IMR-90 (cell line): ENCODE measurements at regions not wholly inside any gene's neighbourhood (a gene's known extent, or its start where the extent isn't known, plus 50 kb on each side); places are given as distances from the start of the nearest gene placed in this dataset.

ENCODE experiments used
- BHLHE40 ChIP-seq: fragments of 150-350 bp; IDR thresholded peaks from 2 replicates; pipeline ENCODE4 v1.6.1; 2016; ENCODE audit warnings: mild to moderate bottlenecking, low read depth, low read length
- CEBPB ChIP-seq: IDR thresholded peaks from 2 replicates; pipeline ENCODE4 v1.6.1; 2012; ENCODE audit warnings: low read depth, low read length, improper control_type of control experiment
- CHD1 ChIP-seq: IDR thresholded peaks from 2 replicates; pipeline ENCODE4 v1.6.1; 2012; ENCODE audit warnings: low read depth, low read length, improper control_type of control experiment
- FOS ChIP-seq: fragments of 150-350 bp; IDR thresholded peaks from 2 replicates; pipeline ENCODE4 v1.6.1; 2016; ENCODE audit warnings: low read depth, low read length
- MAFK ChIP-seq: IDR thresholded peaks from 2 replicates; pipeline ENCODE4 v1.6.1; 2012; ENCODE audit warnings: low read depth, low read length, improper control_type of control experiment
- MAZ ChIP-seq: IDR thresholded peaks from 2 replicates; pipeline ENCODE4 v1.6.1; 2012; ENCODE audit warnings: low read depth, mild to moderate bottlenecking, low read length, improper control_type of control experiment, moderate library complexity, borderline replicate concordance
- MXI1 ChIP-seq: IDR thresholded peaks from 2 replicates; pipeline ENCODE4 v1.6.1; 2012; ENCODE audit warnings: low read depth, mild to moderate bottlenecking, low read length, moderate library complexity, borderline replicate concordance
- NFE2L2 ChIP-seq: fragments of 150-350 bp; IDR thresholded peaks from 2 replicates; pipeline ENCODE4 v1.6.1; 2016; ENCODE audit warnings: low read depth, mild to moderate bottlenecking, low read length
- POLR2A ChIP-seq: IDR thresholded peaks from 2 replicates; pipeline ENCODE4 v1.6.1; 2012; ENCODE audit warnings: mild to moderate bottlenecking, low read depth, low read length
- RAD21 ChIP-seq: IDR thresholded peaks from 2 replicates; pipeline ENCODE4 v1.6.1; 2012; ENCODE audit warnings: low read length, improper control_type of control experiment
- RCOR1 ChIP-seq: IDR thresholded peaks from 2 replicates; pipeline ENCODE4 v1.6.1; 2012; ENCODE audit warnings: mild to moderate bottlenecking, low read length, improper control_type of control experiment; ENCODE audit not compliant: insufficient replicate concordance
- SMC3 ChIP-seq: fragments of 150-350 bp; IDR thresholded peaks from 2 replicates; pipeline ENCODE4 v1.6.1; 2016; ENCODE audit warnings: low read depth, mild to moderate bottlenecking, antibody characterized with exemption, low read length, moderate library complexity
- USF2 ChIP-seq: fragments of 150-350 bp; IDR thresholded peaks from 2 replicates; pipeline ENCODE4 v1.6.1; 2017; ENCODE audit warnings: mild to moderate bottlenecking, antibody characterized with exemption, low read length, low read depth
- TF ChIP-seq, protein P1 (sequence below): conservative IDR thresholded peaks from 2 replicates; pipeline ENCODE4 v1.5.1; 2012; ENCODE audit warnings: mild to moderate bottlenecking, low read depth, low read length, improper control_type of control experiment

DNA sequence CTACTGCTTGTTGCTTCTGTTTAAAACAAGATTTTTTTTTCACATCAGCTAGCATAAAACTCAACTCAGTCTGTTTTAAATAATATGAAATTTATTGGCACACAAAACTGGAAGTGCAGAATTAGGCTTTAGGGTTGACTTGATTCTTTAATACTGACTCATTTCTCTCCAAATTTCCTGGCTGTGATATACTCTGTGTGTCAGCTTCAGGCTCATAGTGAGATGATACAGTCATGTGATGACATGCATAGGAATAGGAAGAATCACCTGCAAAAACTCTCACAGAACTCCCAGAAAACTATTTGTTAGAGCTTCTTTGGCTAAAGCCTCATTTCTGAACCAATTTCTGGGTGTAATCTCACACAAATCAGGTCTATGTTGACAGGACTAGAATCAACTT lies 1068.0 kb upstream of the EPHA7 start:
- TF ChIP-seq, protein P1, sequence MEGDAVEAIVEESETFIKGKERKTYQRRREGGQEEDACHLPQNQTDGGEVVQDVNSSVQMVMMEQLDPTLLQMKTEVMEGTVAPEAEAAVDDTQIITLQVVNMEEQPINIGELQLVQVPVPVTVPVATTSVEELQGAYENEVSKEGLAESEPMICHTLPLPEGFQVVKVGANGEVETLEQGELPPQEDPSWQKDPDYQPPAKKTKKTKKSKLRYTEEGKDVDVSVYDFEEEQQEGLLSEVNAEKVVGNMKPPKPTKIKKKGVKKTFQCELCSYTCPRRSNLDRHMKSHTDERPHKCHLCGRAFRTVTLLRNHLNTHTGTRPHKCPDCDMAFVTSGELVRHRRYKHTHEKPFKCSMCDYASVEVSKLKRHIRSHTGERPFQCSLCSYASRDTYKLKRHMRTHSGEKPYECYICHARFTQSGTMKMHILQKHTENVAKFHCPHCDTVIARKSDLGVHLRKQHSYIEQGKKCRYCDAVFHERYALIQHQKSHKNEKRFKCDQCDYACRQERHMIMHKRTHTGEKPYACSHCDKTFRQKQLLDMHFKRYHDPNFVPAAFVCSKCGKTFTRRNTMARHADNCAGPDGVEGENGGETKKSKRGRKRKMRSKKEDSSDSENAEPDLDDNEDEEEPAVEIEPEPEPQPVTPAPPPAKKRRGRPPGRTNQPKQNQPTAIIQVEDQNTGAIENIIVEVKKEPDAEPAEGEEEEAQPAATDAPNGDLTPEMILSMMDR: no peak
- TF ChIP-seq MAZ: no peak
- no peak for TF ChIP-seq POLR2A
- no peak for TF ChIP-seq BHLHE40
- TF ChIP-seq FOS: no peak
- no peak for TF ChIP-seq MXI1
- no peak for TF ChIP-seq SMC3
- TF ChIP-seq USF2: no peak
- TF ChIP-seq CHD1: no peak
- no peak for TF ChIP-seq RAD21
- no peak for TF ChIP-seq MAFK
- TF ChIP-seq CEBPB: no peak
- no peak for TF ChIP-seq NFE2L2
- no peak for TF ChIP-seq RCOR1
